Fibroblast of lung (primary cell): ENCODE measurements at regions not wholly inside any gene's neighbourhood (a gene's known extent, or its start where the extent isn't known, plus 50 kb on each side); places are given as distances from the start of the nearest gene placed in this dataset.
A peak's percentile ranks its signal among the peaks of the same experiment; 100 is the strongest.

Experiments used
- DNase-seq, 2 donors: peaks; one replicate each; pipeline versions ENCODE4 v3.0.0 to v3.0.0-alpha.2; 2010; ENCODE audit warnings: low read depth in 2 of 2
- H2AFZ ChIP-seq: 2 replicates; pipeline ENCODE4 v1.5.1; 2012; ENCODE audit warnings: low read length, control low read depth, inconsistent platforms
- H3K27ac ChIP-seq: 2 replicates; pipeline ENCODE4 v1.5.1; 2011; ENCODE audit warnings: low read length, control low read depth; ENCODE audit not compliant: insufficient read depth
- H3K27me3 ChIP-seq: 2 replicates; pipeline ENCODE4 v1.5.1; 2011; ENCODE audit warnings: mild to moderate bottlenecking, low read length; ENCODE audit not compliant: control insufficient read depth, insufficient read depth
- H3K36me3 ChIP-seq: 2 replicates; pipeline ENCODE4 v1.5.1; 2011; ENCODE audit warnings: low read length; ENCODE audit not compliant: control insufficient read depth, insufficient read depth
- H3K4me1 ChIP-seq: 2 replicates; pipeline ENCODE4 v1.5.1; 2011; ENCODE audit warnings: low read length; ENCODE audit not compliant: control insufficient read depth, insufficient read depth; ENCODE audit errors: extremely low read depth
- H3K4me2 ChIP-seq: 2 replicates; pipeline ENCODE4 v1.5.1; 2011; ENCODE audit warnings: low read length, control low read depth; ENCODE audit not compliant: insufficient read depth; ENCODE audit errors: extremely low read depth
- H3K4me3 ChIP-seq, 4 experiments: fragments of 200-600 bp in 1 of 4; sonication (generic) in 1 of 4; replicated peaks in 1 of 4; 2 replicates each; pipeline ENCODE4 v1.5.1; 2011 to 2016; ENCODE audit warnings: low read length in 4 of 4, low read depth in 3 of 4, mild to moderate bottlenecking in 3 of 4, control low read depth in 2 of 4, inconsistent platforms in 1 of 4, mixed read lengths in 1 of 4; ENCODE audit not compliant: insufficient read depth in 1 of 4; ENCODE audit errors: control extremely low read depth in 1 of 4
- H3K79me2 ChIP-seq: 2 replicates; pipeline ENCODE4 v1.5.1; 2012; ENCODE audit warnings: mild to moderate bottlenecking, low read length, inconsistent platforms; ENCODE audit not compliant: control insufficient read depth, insufficient read depth
- H3K9ac ChIP-seq: 2 replicates; pipeline ENCODE4 v1.5.1; 2011; ENCODE audit warnings: mild to moderate bottlenecking, low read length, control low read depth; ENCODE audit not compliant: insufficient read depth
- H3K9me3 ChIP-seq: 2 replicates; pipeline ENCODE4 v1.5.1; 2012; ENCODE audit warnings: low read depth, low read length; ENCODE audit not compliant: control insufficient read depth, insufficient read depth
- H4K20me1 ChIP-seq: 2 replicates; pipeline ENCODE4 v1.5.1; 2011; ENCODE audit warnings: low read length; ENCODE audit not compliant: control insufficient read depth, insufficient read depth; ENCODE audit errors: extremely low read depth
- EZH2 ChIP-seq: IDR thresholded peaks from 2 replicates; pipeline ENCODE4 v1.5.1; 2012; ENCODE audit warnings: low read length, control low read depth, mild to moderate bottlenecking; ENCODE audit errors: missing control alignments
- TF ChIP-seq, protein P1 (sequence below), 2 donors: IDR thresholded peaks in 1 of 2; conservative IDR thresholded peaks in 1 of 2; 1 replicate in 1 of 2; 2 replicates in 1 of 2; pipeline ENCODE4 v1.5.1; 2011 to 2012; ENCODE audit warnings: low read length in 2 of 2, control low read depth in 1 of 2, inconsistent platforms in 1 of 2, low read depth in 1 of 2, mild to moderate bottlenecking in 1 of 2

DNA sequence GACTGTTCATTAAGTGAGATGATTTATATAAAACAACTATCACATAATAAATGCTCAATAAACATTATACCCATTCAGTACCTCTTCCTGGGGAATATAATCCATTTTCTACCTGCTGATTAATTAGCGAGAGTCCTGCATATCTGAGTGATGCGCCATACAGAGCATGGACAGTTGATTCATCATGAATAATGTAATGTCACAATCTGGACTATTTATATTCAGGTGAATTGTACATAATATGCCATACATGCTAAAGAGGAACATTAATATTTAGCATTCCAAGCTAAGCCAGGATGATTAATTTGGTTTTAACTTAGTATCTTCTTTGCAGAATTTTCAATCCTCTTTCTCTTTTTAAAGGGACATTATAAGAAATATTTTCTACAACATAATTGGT, 362.0 kb upstream of the XYLT1 start:
- H3K4me3 ChIP-seq, result no peak overlapping the region
- no peak overlapping the region for H3K4me2 ChIP-seq
- no peaks in the 10 kb centered on the region for H3K9me3 ChIP-seq
- no peak for DNase-seq
- TF ChIP-seq, protein P1, sequence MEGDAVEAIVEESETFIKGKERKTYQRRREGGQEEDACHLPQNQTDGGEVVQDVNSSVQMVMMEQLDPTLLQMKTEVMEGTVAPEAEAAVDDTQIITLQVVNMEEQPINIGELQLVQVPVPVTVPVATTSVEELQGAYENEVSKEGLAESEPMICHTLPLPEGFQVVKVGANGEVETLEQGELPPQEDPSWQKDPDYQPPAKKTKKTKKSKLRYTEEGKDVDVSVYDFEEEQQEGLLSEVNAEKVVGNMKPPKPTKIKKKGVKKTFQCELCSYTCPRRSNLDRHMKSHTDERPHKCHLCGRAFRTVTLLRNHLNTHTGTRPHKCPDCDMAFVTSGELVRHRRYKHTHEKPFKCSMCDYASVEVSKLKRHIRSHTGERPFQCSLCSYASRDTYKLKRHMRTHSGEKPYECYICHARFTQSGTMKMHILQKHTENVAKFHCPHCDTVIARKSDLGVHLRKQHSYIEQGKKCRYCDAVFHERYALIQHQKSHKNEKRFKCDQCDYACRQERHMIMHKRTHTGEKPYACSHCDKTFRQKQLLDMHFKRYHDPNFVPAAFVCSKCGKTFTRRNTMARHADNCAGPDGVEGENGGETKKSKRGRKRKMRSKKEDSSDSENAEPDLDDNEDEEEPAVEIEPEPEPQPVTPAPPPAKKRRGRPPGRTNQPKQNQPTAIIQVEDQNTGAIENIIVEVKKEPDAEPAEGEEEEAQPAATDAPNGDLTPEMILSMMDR (conservative IDR thresholded peaks at IDR 0.05 in 1 of 2, IDR thresholded peaks at IDR 0.05 in 1 of 2; ENCODE audit: low read depth in 1 of 2, low read length in 2 of 2), result no peak
- no peak for TF ChIP-seq EZH2
- H3K36me3 ChIP-seq, result no peaks in the 10 kb centered on the region
- H3K9ac ChIP-seq, result no peak overlapping the region
- H3K27me3 ChIP-seq, result no peaks in the 10 kb centered on the region
- no peak overlapping the region for H3K27ac ChIP-seq
- no peak overlapping the region for H2AFZ ChIP-seq
- H3K4me1 ChIP-seq, result no peaks in the 10 kb centered on the region
- H3K79me2 ChIP-seq, result no peaks in the 10 kb centered on the region
- H4K20me1 ChIP-seq, result no peaks in the 10 kb centered on the region

DNA sequence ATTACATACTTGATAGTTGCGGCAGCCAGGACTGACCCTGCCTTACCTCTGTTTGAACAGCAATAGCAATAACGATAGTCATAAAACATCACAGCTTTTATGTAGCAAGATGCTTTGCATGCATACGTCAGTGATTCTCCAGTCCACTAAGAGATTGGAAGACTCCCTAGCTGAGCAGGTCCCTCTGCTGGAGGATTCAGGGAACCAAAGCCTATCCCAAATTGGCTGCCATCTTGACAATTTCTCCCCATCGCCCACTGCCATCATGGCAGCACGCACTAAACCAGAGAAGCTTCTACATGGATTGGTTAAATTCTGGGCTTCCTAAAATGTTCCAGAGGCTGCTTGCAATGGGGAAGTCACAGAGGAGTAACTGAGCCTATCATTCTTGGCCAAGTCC, 360.6 kb upstream of the XYLT1 start:
- Histone ChIP-seq H3K27me3 (no peaks in the 10 kb centered on the region), H3K36me3 (no peaks in the 10 kb centered on the region), H3K27ac (no peak overlapping the region), H3K9me3 (no peaks in the 10 kb centered on the region), H3K79me2 (no peaks in the 10 kb centered on the region), H2AFZ (no peak overlapping the region), H4K20me1 (no peaks in the 10 kb centered on the region), H3K9ac (no peak overlapping the region), H3K4me1 (no peaks in the 10 kb centered on the region), H3K4me2 (no peak overlapping the region), H3K4me3 (no peak overlapping the region)
- no peak for TF ChIP-seq EZH2
- TF ChIP-seq, protein P1 (conservative IDR thresholded peaks at IDR 0.05 in 1 of 2, IDR thresholded peaks at IDR 0.05 in 1 of 2; ENCODE audit: low read depth in 1 of 2, low read length in 2 of 2), result peak in 1 of 2 donors; percentile 7
- DNase-seq, result no peak

DNA sequence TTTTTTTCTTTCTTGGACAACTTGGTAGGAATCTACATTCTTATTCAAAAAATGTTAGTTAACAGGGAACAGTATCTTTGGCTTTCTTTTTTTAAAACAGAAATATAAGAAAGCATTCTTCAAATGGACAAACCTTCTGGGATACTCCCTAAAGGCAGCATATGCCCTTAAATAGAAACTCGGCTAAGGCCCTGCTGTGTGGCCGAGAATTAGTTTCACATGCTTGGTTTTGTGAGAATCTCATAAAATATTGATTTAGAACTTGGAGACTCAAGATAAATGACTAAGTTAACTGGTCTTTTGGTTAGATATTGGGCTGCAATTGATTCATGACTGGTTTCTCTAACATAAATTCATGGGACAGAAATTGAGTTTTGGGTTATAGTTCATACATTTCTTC, 359.9 kb upstream of the XYLT1 start:
- Histone ChIP-seq H3K79me2 (no peaks in the 10 kb centered on the region), H4K20me1 (no peaks in the 10 kb centered on the region), H3K27ac (no peak overlapping the region), H3K4me3 (no peak overlapping the region), H3K4me1 (no peaks in the 10 kb centered on the region), H2AFZ (no peak overlapping the region), H3K27me3 (no peaks in the 10 kb centered on the region), H3K36me3 (no peaks in the 10 kb centered on the region), H3K9ac (no peak overlapping the region), H3K4me2 (no peak overlapping the region), H3K9me3 (no peaks in the 10 kb centered on the region)
- TF ChIP-seq EZH2, result no peak
- TF ChIP-seq, protein P1 (conservative IDR thresholded peaks at IDR 0.05 in 1 of 2, IDR thresholded peaks at IDR 0.05 in 1 of 2; ENCODE audit: low read depth in 1 of 2, low read length in 2 of 2), result no peak
- DNase-seq, result no peak
